IPS-18c (cell line): ENCODE measurements at regions not wholly inside any gene's neighbourhood (a gene's known extent, or its start where the extent isn't known, plus 50 kb on each side); places are given as distances from the start of the nearest gene placed in this dataset.

Experiments used
- H3K4me3 ChIP-seq: 2 replicates; pipeline ENCODE4 v1.7.0; 2013; ENCODE audit warnings: low read depth, mild to moderate bottlenecking, low read length, moderate library complexity; ENCODE audit not compliant: insufficient read depth
- H3K9me3 ChIP-seq: one replicate; pipeline ENCODE4 v1.6.1; 2013; ENCODE audit warnings: mild to moderate bottlenecking, low read length, moderate library complexity; ENCODE audit not compliant: control insufficient read depth, insufficient read depth

- H3K4me3 ChIP-seq = no peak overlapping the region
- no peaks in the 10 kb centered on the region for H3K9me3 ChIP-seq
These were observed 750.3 kb downstream of the ARAP2 start for GRCh38 chr4:35493977-35494376.

- no peak overlapping the region for H3K4me3 ChIP-seq
- H3K9me3 ChIP-seq = no peaks in the 10 kb centered on the region
These were observed 749.4 kb downstream of the ARAP2 start for GRCh38 chr4:35494955-35495354.

- no peak overlapping the region for H3K4me3 ChIP-seq
- H3K9me3 ChIP-seq = no peaks in the 10 kb centered on the region
These were observed 743.5 kb downstream of the ARAP2 start for GRCh38 chr4:35500812-35501211.

GRCh38 chr4:35503435-35503834, 740.9 kb downstream of the ARAP2 start:
- no peaks in the 10 kb centered on the region for H3K9me3 ChIP-seq
- H3K4me3 ChIP-seq = no peak overlapping the region

- no peak overlapping the region for H3K4me3 ChIP-seq
- H3K9me3 ChIP-seq = no peaks in the 10 kb centered on the region
These were observed 738.2 kb downstream of the ARAP2 start for GRCh38 chr4:35506161-35506560.

- no peak overlapping the region for H3K4me3 ChIP-seq
- no peaks in the 10 kb centered on the region for H3K9me3 ChIP-seq
These were observed 732.5 kb downstream of the ARAP2 start for GRCh38 chr4:35511851-35512250.

- Histone ChIP-seq H3K9me3 (no peaks in the 10 kb centered on the region), H3K4me3 (no peak overlapping the region)
These were observed 728.2 kb downstream of the ARAP2 start for GRCh38 chr4:35516102-35516501.

GRCh38 chr4:35520059-35520458, 724.3 kb downstream of the ARAP2 start:
- Histone ChIP-seq H3K9me3 (no peaks in the 10 kb centered on the region), H3K4me3 (no peak overlapping the region)

GRCh38 chr4:35521682-35522081, 722.6 kb downstream of the ARAP2 start:
- no peaks in the 10 kb centered on the region for H3K9me3 ChIP-seq
- H3K4me3 ChIP-seq = no peak overlapping the region

- no peaks in the 10 kb centered on the region for H3K9me3 ChIP-seq
- no peak overlapping the region for H3K4me3 ChIP-seq
These were observed 718.9 kb downstream of the ARAP2 start for GRCh38 chr4:35525192-35525978.

- Histone ChIP-seq H3K4me3 (no peak overlapping the region), H3K9me3 (no peaks in the 10 kb centered on the region)
These were observed 717.9 kb downstream of the ARAP2 start for GRCh38 chr4:35526456-35526855.

GRCh38 chr4:35534962-35535361, 709.4 kb downstream of the ARAP2 start:
- Histone ChIP-seq H3K4me3 (no peak overlapping the region), H3K9me3 (no peaks in the 10 kb centered on the region)

- Histone ChIP-seq H3K4me3 (no peak overlapping the region), H3K9me3 (no peaks in the 10 kb centered on the region)
These were observed 705.5 kb downstream of the ARAP2 start for GRCh38 chr4:35538807-35539206.

GRCh38 chr4:35539404-35540055, 704.8 kb downstream of the ARAP2 start:
- Histone ChIP-seq H3K9me3 (no peaks in the 10 kb centered on the region), H3K4me3 (no peak overlapping the region)

GRCh38 chr4:35541146-35541887, 703.0 kb downstream of the ARAP2 start:
- H3K4me3 ChIP-seq = no peak overlapping the region
- no peaks in the 10 kb centered on the region for H3K9me3 ChIP-seq

GRCh38 chr4:35541888-35542213, 702.5 kb downstream of the ARAP2 start:
- no peak overlapping the region for H3K4me3 ChIP-seq
- H3K9me3 ChIP-seq = no peaks in the 10 kb centered on the region

GRCh38 chr4:35548921-35549320, 695.4 kb downstream of the ARAP2 start:
- no peaks in the 10 kb centered on the region for H3K9me3 ChIP-seq
- no peak overlapping the region for H3K4me3 ChIP-seq

GRCh38 chr4:35556387-35556786, 687.9 kb downstream of the ARAP2 start:
- no peak overlapping the region for H3K4me3 ChIP-seq
- peaks cover 3% of the 10 kb centered on the region for H3K9me3 ChIP-seq
